Breast epithelium (tissue), 4 donors: ENCODE measurements at regions not wholly inside any gene's neighbourhood (a gene's known extent, or its start where the extent isn't known, plus 50 kb on each side); places are given as distances from the start of the nearest gene placed in this dataset.
"Not testable (repeated sequence)": the region's sequence is repeated elsewhere in the genome, so short reads cannot be mapped to it uniquely, and the experiment has no call there.

Experiments
- DNase-seq, 2 donors: peaks; one replicate each; pipeline ENCODE4 v3.0.0-alpha.2; 2019; ENCODE audit warnings: low spot score in 2 of 2
- H3K27ac ChIP-seq, 2 donors: fragments of 200-600 bp; sonication (generic) in 1 of 2; one replicate each; pipeline ENCODE4 v1.5.1; 2016 to 2019; ENCODE audit warnings: mild to moderate bottlenecking in 1 of 2
- H3K27me3 ChIP-seq, 2 donors: fragments of 200-600 bp; sonication (generic) in 1 of 2; one replicate each; pipeline versions ENCODE4 v1.5.1 to v1.6.0; 2017 to 2019; ENCODE audit warnings: control low read depth in 1 of 2, mild to moderate bottlenecking in 1 of 2
- H3K36me3 ChIP-seq: fragments of 200-600 bp; one replicate; pipeline ENCODE4 v1.5.1; 2019
- H3K4me1 ChIP-seq, 2 donors: fragments of 200-600 bp; sonication (generic); one replicate each; pipeline ENCODE4 v1.5.1; 2016 to 2019; ENCODE audit warnings: control low read depth in 1 of 2
- H3K4me3 ChIP-seq, 3 donors: fragments of 200-600 bp; sonication (generic); 1 replicate in 2 of 3; 2 replicates in 1 of 3; pipeline ENCODE4 v1.5.1; 2016 to 2019; ENCODE audit warnings: mild to moderate bottlenecking in 3 of 3, moderate library complexity in 2 of 3
- H3K9me3 ChIP-seq, 2 donors: fragments of 200-600 bp; sonication (generic) in 1 of 2; one replicate each; pipeline ENCODE4 v1.5.1; 2016 to 2019; ENCODE audit warnings: control low read depth in 1 of 2
- POLR2A ChIP-seq: fragments of 450-650 bp; IDR thresholded peaks from one replicate; pipeline ENCODE4 v1.6.1; 2016; ENCODE audit warnings: antibody characterized with exemption, mild to moderate bottlenecking, moderate library complexity
- POLR2AphosphoS5 ChIP-seq, 3 donors: sonication (generic); formaldehyde crosslinking; IDR thresholded peaks; one replicate each; pipeline ENCODE4 v1.6.1; 2017; ENCODE audit warnings: antibody characterized with exemption in 3 of 3
- intact Hi-C: fragments of 100-400 bp; cut with DNase I; formaldehyde crosslinking; loops from one replicate; pipeline ENCODE4 v1.15.1; 2023; ENCODE audit warnings: low total_unique reads
- TF ChIP-seq, protein P1 (sequence below), 3 donors: fragments of 450-650 bp; IDR thresholded peaks; one replicate each; pipeline ENCODE4 v1.5.1; 2016 to 2017; ENCODE audit warnings: antibody characterized with exemption in 3 of 3, mild to moderate bottlenecking in 3 of 3, moderate library complexity in 3 of 3

GRCh38 chr10:65793738-65794425, 1132.0 kb upstream of the LRRTM3 start:
- Histone ChIP-seq H3K4me1 (no peaks in the 10 kb centered on the region), H3K27ac (no peak overlapping the region), H3K9me3 (no peaks in the 10 kb centered on the region), H3K36me3 (no peaks in the 10 kb centered on the region), H3K4me3 (no peak overlapping the region), H3K27me3 (no peaks in the 10 kb centered on the region)
- DNase-seq: no peak
- TF ChIP-seq POLR2AphosphoS5 (IDR thresholded peaks at IDR 0.05): no peak
- TF ChIP-seq, protein P1, sequence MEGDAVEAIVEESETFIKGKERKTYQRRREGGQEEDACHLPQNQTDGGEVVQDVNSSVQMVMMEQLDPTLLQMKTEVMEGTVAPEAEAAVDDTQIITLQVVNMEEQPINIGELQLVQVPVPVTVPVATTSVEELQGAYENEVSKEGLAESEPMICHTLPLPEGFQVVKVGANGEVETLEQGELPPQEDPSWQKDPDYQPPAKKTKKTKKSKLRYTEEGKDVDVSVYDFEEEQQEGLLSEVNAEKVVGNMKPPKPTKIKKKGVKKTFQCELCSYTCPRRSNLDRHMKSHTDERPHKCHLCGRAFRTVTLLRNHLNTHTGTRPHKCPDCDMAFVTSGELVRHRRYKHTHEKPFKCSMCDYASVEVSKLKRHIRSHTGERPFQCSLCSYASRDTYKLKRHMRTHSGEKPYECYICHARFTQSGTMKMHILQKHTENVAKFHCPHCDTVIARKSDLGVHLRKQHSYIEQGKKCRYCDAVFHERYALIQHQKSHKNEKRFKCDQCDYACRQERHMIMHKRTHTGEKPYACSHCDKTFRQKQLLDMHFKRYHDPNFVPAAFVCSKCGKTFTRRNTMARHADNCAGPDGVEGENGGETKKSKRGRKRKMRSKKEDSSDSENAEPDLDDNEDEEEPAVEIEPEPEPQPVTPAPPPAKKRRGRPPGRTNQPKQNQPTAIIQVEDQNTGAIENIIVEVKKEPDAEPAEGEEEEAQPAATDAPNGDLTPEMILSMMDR (IDR thresholded peaks at IDR 0.05): no peak
- TF ChIP-seq POLR2A: no peak
- intact Hi-C loops: no loop called here

GRCh38 chr10:65794861-65795260, 1131.0 kb upstream of the LRRTM3 start:
- intact Hi-C loops: not testable (repeated sequence)

GRCh38 chr10:65796472-65796871, 1129.4 kb upstream of the LRRTM3 start:
- H3K9me3 ChIP-seq: no peaks in the 10 kb centered on the region
- no peak overlapping the region for H3K27ac ChIP-seq
- H3K36me3 ChIP-seq: no peaks in the 10 kb centered on the region
- no peaks in the 10 kb centered on the region for H3K27me3 ChIP-seq
- no peaks in the 10 kb centered on the region for H3K4me1 ChIP-seq
- DNase-seq: no peak
- TF ChIP-seq, protein P1 (IDR thresholded peaks at IDR 0.05): no peak
- no peak for TF ChIP-seq POLR2A
- TF ChIP-seq POLR2AphosphoS5 (IDR thresholded peaks at IDR 0.05): no peak
- intact Hi-C loops: no loop called here
- H3K4me3 ChIP-seq: no peak overlapping the region

More at GRCh38 chr10:65794861-65795260, 1131.0 kb upstream of the LRRTM3 start:
- not testable (repeated sequence) for H3K27ac ChIP-seq, H3K27me3 ChIP-seq, H3K36me3 ChIP-seq, H3K4me3 ChIP-seq, DNase-seq, H3K4me1 ChIP-seq, H3K9me3 ChIP-seq

DNA sequence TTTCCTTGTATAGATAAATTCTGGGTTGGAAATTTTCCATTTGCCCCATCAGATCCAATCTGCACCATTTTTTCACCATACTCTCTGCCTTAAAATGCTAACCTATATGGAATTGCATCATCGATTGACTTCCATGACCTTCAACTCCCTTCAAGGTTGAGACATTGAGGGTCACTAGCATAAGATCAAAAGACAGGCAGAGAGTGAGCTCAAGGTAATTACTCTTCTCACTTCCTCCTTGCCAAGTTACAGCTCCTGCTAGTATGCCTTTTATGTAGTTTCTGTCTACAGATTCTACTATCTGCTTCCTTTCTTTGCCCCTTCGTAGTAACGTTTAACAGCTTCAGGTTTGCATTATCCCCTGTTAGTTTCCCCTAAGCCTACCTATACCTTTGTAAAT, 1127.7 kb upstream of the LRRTM3 start:
- Histone ChIP-seq H3K4me3 (no peak overlapping the region), H3K27ac (no peak overlapping the region), H3K4me1 (no peaks in the 10 kb centered on the region), H3K36me3 (no peaks in the 10 kb centered on the region), H3K27me3 (no peaks in the 10 kb centered on the region), H3K9me3 (no peaks in the 10 kb centered on the region)
- intact Hi-C loops: no loop called here
- DNase-seq: no peak
- TF ChIP-seq POLR2AphosphoS5 (IDR thresholded peaks at IDR 0.05) (no peak), POLR2A (no peak)
- TF ChIP-seq, protein P1 (IDR thresholded peaks at IDR 0.05): no peak

GRCh38 chr10:65802391-65802790, 1123.4 kb upstream of the LRRTM3 start:
- DNase-seq: no peak
- Histone ChIP-seq H3K4me1 (no peaks in the 10 kb centered on the region), H3K27ac (no peak overlapping the region), H3K9me3 (no peaks in the 10 kb centered on the region), H3K36me3 (no peaks in the 10 kb centered on the region), H3K27me3 (no peaks in the 10 kb centered on the region), H3K4me3 (no peak overlapping the region)
- intact Hi-C loops: loop anchor here (10.0 kb wide), 1 partner anchor 588 kb away; no protein-coding TSS in a partner anchor
- TF ChIP-seq POLR2AphosphoS5 (IDR thresholded peaks at IDR 0.05) (no peak), POLR2A (no peak)
- TF ChIP-seq, protein P1 (IDR thresholded peaks at IDR 0.05): no peak
